DMS79 treated with DMSO at 0.1 percent for 48 hours (cell line): ENCODE measurements at regions not wholly inside any gene's neighbourhood (a gene's known extent, or its start where the extent isn't known, plus 50 kb on each side); places are given as distances from the start of the nearest gene placed in this dataset.

Experiments used
- DNase-seq: peaks from one replicate; lab custom pipeline; 2025; lab: John Stamatoyannopoulos, UW

DNA sequence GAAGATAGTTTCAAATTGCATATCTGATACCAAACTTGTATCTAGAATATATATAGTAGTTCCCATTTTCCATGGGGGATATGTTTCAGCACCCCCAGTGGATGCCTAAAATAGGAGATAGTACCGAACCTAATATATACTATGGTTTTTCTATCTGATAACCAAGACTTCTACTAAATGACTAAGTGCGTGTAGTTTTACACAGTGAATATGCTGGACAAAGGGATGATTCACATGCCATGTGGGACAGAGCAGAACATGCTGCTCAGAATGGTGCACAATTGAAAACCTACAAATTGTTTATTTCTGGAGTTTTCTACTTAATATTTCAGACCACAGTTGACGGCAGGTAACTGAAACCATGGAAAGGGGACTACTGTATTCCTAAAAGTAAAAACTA lies 73.4 kb upstream of the TP63 start:
- no peak for DNase-seq

DNA sequence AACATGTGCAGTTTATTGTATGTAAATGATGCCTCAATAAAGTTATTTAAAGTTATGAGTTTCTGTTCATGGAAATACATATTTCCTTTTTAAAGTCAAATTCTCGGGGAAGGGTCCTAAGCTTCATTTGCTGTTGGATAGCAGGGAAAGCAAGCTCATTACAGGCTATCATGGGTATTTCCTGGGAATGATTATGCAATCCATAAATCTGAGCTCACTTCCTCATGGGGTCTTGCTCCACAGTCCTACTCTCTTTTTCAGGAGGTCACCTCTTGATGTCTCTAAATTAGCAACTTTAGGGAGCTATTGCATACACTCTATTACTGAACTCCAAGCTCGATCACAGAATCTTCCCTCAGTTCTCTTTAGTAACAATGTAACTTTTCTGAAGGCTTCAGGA lies 69.9 kb upstream of the TP63 start:
- no peak for DNase-seq

GRCh38 chr3:189563853-189564563 lies 67.2 kb upstream of the TP63 start:
- DNase-seq = no peak

DNA sequence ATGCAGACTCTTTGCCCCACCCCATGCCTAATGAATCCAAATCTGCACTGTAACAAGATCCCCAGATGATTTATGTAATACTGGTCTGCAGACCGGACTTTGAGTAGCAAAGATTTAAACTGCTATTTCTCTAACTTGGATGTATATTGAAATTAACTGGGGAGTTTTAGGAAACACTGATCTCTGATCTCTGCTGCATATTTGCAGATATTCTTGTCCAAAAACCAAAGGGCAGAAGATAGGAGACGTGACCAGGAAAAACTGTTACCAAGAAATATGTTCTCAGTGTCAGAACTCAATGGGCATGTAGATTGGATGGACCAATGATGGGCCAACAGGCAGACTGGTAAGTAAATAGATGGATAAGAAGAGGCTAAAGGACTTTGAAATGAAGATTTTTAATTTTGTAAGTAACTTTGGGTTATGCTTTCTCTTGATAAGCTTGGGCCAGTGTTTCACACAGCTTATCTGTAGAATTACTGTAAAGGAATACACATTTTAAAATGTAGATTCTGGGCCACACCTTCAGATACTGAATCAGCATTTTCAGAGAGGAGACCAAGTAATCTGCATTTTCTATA lies 64.5 kb upstream of the TP63 start:
- DNase-seq = no peak

GRCh38 chr3:189567322-189567721 lies 63.9 kb upstream of the TP63 start:
- DNase-seq = no peak

DNA sequence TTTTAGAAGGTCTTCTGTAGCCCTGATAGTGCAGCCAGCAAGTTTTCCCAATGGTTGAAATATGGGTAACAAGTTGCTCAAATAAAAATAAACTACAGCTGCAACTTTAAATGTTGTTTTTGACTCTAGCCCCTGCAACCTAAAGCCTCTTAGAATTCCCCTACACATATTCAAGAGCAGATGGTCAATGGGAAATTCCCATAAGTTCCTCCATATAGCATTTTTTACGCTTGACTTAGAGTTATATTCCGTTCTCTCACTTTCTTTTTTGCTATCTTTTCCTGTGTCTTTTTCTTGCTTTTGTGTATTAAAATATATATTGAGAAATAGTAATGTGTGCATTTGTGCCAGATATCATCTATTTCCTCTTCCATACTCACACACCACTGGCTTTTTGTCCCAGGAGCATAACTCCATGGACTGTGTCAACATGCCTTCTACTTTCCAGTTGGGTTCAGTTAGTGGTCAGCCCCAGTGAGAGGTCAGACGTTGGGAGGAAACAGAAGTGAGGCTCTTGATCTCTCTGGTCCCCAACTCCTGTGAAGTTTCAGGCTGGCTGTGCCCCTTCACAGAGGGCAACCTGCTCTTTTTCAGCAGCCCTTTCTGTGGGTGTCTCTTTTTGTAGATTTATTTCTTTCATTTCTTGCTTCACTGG lies 63.3 kb upstream of the TP63 start:
- DNase-seq = no peak

DNA sequence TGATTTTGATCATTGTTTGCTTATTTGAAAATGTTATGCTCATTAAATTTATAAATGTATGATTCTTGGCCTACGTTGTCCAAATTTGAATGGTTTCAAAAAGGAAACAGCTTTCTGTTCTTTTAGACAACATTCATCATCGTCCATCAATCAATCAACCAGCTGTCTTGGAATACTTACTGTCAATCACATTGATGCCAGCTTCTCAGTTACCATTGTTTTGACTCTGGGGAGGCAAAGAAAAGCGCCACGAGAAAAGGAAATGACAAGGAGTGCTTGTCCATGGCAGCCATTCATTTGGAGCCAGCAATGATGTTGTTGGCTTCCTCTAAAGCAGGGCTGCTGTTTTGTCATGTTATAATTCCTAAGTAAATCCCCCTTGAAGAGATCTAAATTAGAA lies 62.2 kb upstream of the TP63 start:
- no peak for DNase-seq

GRCh38 chr3:189569473-189569872 lies 61.7 kb upstream of the TP63 start:
- DNase-seq = no peak

- DNase-seq = no peak
These were observed 60.3 kb upstream of the TP63 start for GRCh38 chr3:189570916-189571315.

- no peak for DNase-seq
These were observed 58.9 kb upstream of the TP63 start for GRCh38 chr3:189572249-189572648.

DNA sequence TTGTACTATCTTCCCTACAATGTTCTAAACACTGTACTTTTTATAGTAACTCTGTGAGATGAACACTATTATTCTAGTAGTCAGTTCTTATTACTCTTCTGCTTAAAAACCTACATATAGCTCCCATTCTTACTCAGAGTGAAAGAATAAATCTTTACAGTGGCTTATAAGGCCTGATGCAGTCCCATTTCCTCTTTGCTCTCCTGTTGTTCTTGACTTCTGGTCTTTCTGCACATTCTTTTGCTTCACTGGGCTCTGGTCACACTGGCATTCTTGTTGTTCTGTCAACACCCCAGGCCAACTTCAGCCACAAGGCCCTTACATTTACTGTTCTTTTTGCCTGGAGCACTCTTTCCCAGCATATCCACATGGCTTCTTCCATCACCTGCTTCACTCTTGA lies 58.2 kb upstream of the TP63 start:
- DNase-seq = no peak

DNA sequence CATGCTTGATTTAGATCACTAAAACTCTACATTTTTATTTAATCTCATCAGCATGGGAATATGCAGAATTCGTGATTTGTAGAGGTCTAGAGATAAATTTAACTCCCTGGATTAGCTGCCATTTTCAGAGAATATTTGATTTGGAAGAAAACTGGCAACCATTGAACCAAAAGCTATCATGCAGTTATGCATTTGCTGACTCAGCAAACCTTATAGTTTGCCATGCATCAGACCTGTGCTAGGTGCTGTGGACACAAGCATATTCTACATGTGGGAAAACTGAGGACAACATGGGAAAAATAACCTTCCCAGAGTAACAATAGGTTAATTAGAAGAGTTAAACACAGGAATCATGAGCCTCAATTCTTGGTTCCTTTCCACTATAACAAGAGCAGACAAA lies 54.7 kb upstream of the TP63 start:
- no peak for DNase-seq

DNA sequence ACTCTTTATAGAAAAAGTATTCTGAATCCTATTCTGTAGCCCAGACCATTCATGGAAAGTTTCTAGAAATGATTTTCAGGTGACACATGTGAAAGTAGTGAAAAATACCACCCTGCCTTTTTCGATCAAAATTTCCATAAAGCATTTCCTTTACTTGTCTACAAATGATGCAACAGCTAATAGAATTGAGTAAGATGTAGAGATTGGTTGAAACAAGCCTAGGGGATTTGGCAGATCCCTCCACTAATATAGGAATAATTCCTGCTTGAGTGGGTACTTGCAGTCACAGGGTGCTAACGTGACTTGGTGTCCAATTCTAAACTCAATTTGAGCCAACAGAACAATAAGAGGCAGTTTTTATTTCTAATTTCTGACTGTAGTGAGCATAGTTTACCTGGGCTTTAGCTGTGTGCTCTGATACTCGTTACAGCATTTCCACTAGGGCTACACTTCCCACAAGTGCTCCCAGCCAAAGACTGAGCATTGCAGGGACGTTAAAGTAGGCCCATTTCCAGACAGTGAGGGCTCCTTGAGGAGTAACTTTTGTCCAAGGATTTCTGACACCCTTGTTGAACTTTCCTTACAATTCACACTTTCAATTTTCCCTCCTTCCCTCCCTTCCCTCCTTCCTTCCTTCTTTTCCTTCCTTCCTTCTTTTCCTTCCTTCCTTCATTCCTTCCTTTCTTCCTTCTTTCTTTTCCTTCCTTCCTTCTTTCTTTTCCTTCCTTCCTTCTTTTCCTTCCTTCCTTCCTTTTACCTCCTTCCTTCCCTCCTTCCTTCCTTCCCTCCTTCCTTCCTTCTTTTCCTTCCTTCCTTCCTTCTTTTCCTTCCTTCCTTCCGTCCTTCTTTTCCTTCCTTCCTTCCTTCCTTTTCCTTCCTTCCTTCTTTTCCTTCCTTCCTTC lies 53.9 kb upstream of the TP63 start:
- DNase-seq = no peak

GRCh38 chr3:189580190-189580589 lies 51.0 kb upstream of the TP63 start:
- DNase-seq = no peak
